Activated CD8-positive, alpha-beta T cell treated with anti-CD3 and anti-CD28 coated beads, Interleukin-2, amount 10 ng/mL, durations not matched to agents 7 days and 5 days (primary cell): ENCODE measurements at regions not wholly inside any gene's neighbourhood (a gene's known extent, or its start where the extent isn't known, plus 50 kb on each side); places are given as distances from the start of the nearest gene placed in this dataset.

Experiments
- ATAC-seq: fragments of 150-1000 bp; cut with Tn5 transposase; one replicate; pipeline ENCODE4 v1.10.0; 2021; ENCODE audit warnings: moderate library complexity
- CTCF ChIA-PET: fragments of 350-600 bp; sonication (Branson Sonifier 250); formaldehyde crosslinking; loops from one replicate; lab custom pipeline; 2021; ENCODE audit warnings: antibody characterized with exemption; lab: Charles Lee
- POLR2A ChIA-PET: fragments of 350-600 bp; sonication (Branson Sonifier 250); formaldehyde crosslinking; loops from one replicate; lab custom pipeline; 2021; ENCODE audit warnings: antibody characterized with exemption; lab: Charles Lee
- DNase-seq: peaks from one replicate; pipeline ENCODE4 v3.0.0-alpha.2; 2020
- H3K27ac Mint-ChIP-seq: one replicate; pipeline ENCODE4 v1.8.0; 2021; ENCODE audit warnings: mild to moderate bottlenecking, mixed read lengths
- H3K27me3 Mint-ChIP-seq: one replicate; pipeline ENCODE4 v1.8.0; 2021; ENCODE audit warnings: low read depth, mixed read lengths
- H3K36me3 Mint-ChIP-seq: one replicate; pipeline ENCODE4 v1.8.0; 2021; ENCODE audit warnings: low read depth, mixed read lengths
- H3K4me1 Mint-ChIP-seq: one replicate; pipeline ENCODE4 v1.8.0; 2021; ENCODE audit warnings: low read depth, mixed read lengths
- H3K4me3 Mint-ChIP-seq: one replicate; pipeline ENCODE4 v1.8.0; 2021; ENCODE audit warnings: mild to moderate bottlenecking, mixed read lengths
- H3K9me3 Mint-ChIP-seq: one replicate; pipeline ENCODE4 v1.8.0; 2022; ENCODE audit warnings: mixed read lengths; ENCODE audit not compliant: insufficient read depth

- Mint-ChIP-seq H3K4me1 (no peaks in the 10 kb centered on the region), H3K9me3 (no peaks in the 10 kb centered on the region), H3K27me3 (no peaks in the 10 kb centered on the region), H3K36me3 (no peaks in the 10 kb centered on the region), H3K27ac (no peak overlapping the region), H3K4me3 (no peak overlapping the region)
- POLR2A ChIA-PET, result no interaction called here
- CTCF ChIA-PET, result no interaction called here
- no peak for DNase-seq
- no peak for ATAC-seq
Observed at GRCh38 chr1:4083231-4084047, 183.4 kb upstream of the C1orf174 start.

- ChIA-PET CTCF (no interaction called here), POLR2A (no interaction called here)
- Mint-ChIP-seq H3K4me3 (no peak overlapping the region), H3K4me1 (no peaks in the 10 kb centered on the region), H3K36me3 (no peaks in the 10 kb centered on the region), H3K27me3 (no peaks in the 10 kb centered on the region), H3K27ac (no peak overlapping the region), H3K9me3 (no peaks in the 10 kb centered on the region)
- ATAC-seq, result no peak
- DNase-seq, result no peak
Observed at GRCh38 chr1:4084048-4084431, 184.0 kb upstream of the C1orf174 start.

DNA sequence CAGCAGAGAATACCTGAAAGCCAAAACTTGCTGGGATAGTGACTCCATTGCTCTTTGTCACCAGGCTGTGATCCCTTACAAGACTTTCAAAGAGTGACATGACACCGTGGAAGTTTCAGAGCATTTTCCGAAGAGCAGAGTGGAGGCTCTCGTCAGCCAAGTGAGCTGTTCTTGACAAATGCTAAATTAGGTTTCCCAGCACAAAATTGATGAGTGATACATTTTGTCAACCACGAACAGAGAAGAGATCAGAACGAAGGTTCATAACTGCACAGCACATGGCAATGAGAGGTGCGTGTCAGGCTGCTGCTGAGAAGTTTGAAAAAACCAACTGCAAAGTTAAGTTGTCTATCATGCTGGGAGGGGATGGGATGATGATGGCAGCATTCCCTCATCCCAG, 184.4 kb upstream of the C1orf174 start:
- CTCF ChIA-PET, result no interaction called here
- POLR2A ChIA-PET, result no interaction called here
- no peaks in the 10 kb centered on the region for H3K27me3 Mint-ChIP-seq
- H3K36me3 Mint-ChIP-seq, result no peaks in the 10 kb centered on the region
- H3K27ac Mint-ChIP-seq, result no peak overlapping the region
- ATAC-seq (no peak), DNase-seq (no peak)
- H3K4me3 Mint-ChIP-seq, result no peak overlapping the region
- no peaks in the 10 kb centered on the region for H3K9me3 Mint-ChIP-seq
- H3K4me1 Mint-ChIP-seq, result no peaks in the 10 kb centered on the region

GRCh38 chr1:4084896-4085295, 184.8 kb upstream of the C1orf174 start:
- H3K36me3 Mint-ChIP-seq, result no peaks in the 10 kb centered on the region
- ChIA-PET POLR2A (no interaction called here), CTCF (no interaction called here)
- no peak for DNase-seq
- H3K27ac Mint-ChIP-seq, result no peak overlapping the region
- ATAC-seq, result no peak
- H3K4me1 Mint-ChIP-seq, result no peaks in the 10 kb centered on the region
- H3K4me3 Mint-ChIP-seq, result no peak overlapping the region
- no peaks in the 10 kb centered on the region for H3K27me3 Mint-ChIP-seq
- H3K9me3 Mint-ChIP-seq, result no peaks in the 10 kb centered on the region

- H3K9me3 Mint-ChIP-seq, result no peaks in the 10 kb centered on the region
- H3K36me3 Mint-ChIP-seq, result no peaks in the 10 kb centered on the region
- H3K4me1 Mint-ChIP-seq, result no peaks in the 10 kb centered on the region
- H3K27ac Mint-ChIP-seq, result no peak overlapping the region
- no peaks in the 10 kb centered on the region for H3K27me3 Mint-ChIP-seq
- no peak for ATAC-seq
- ChIA-PET CTCF (interaction anchor here (0.7 kb wide), 1 partner anchor 33 kb away, joined by 3 read pairs; no protein-coding TSS in a partner anchor), POLR2A (no interaction called here)
- H3K4me3 Mint-ChIP-seq, result no peak overlapping the region
- no peak for DNase-seq
Observed at GRCh38 chr1:4085546-4085945, 185.5 kb upstream of the C1orf174 start.

- Mint-ChIP-seq H3K27me3 (no peaks in the 10 kb centered on the region), H3K27ac (no peak overlapping the region), H3K4me3 (no peak overlapping the region), H3K9me3 (no peaks in the 10 kb centered on the region), H3K4me1 (no peaks in the 10 kb centered on the region), H3K36me3 (no peaks in the 10 kb centered on the region)
- DNase-seq, result no peak
- ATAC-seq, result no peak
- ChIA-PET POLR2A (no interaction called here), CTCF (interaction anchor here (0.7 kb wide), 1 partner anchor 34 kb away, joined by 3 read pairs; no protein-coding TSS in a partner anchor)
Observed at GRCh38 chr1:4086085-4086850, 186.2 kb upstream of the C1orf174 start.

GRCh38 chr1:4086921-4087320, 186.8 kb upstream of the C1orf174 start:
- Mint-ChIP-seq H3K27ac (no peak overlapping the region), H3K4me3 (no peak overlapping the region), H3K9me3 (no peaks in the 10 kb centered on the region), H3K4me1 (no peaks in the 10 kb centered on the region), H3K36me3 (no peaks in the 10 kb centered on the region), H3K27me3 (no peaks in the 10 kb centered on the region)
- CTCF ChIA-PET, result no interaction called here
- POLR2A ChIA-PET, result no interaction called here
- DNase-seq, result no peak
- no peak for ATAC-seq

- Mint-ChIP-seq H3K36me3 (no peaks in the 10 kb centered on the region), H3K4me3 (no peak overlapping the region), H3K9me3 (no peaks in the 10 kb centered on the region), H3K27ac (no peak overlapping the region), H3K4me1 (no peaks in the 10 kb centered on the region), H3K27me3 (no peaks in the 10 kb centered on the region)
- ChIA-PET POLR2A (no interaction called here), CTCF (no interaction called here)
- ATAC-seq, result no peak
- DNase-seq, result no peak
Observed at GRCh38 chr1:4087530-4088420, 187.7 kb upstream of the C1orf174 start.

GRCh38 chr1:4088676-4089075, 188.6 kb upstream of the C1orf174 start:
- no peaks in the 10 kb centered on the region for H3K36me3 Mint-ChIP-seq
- no peak for ATAC-seq
- no peak overlapping the region for H3K4me3 Mint-ChIP-seq
- H3K27ac Mint-ChIP-seq, result no peak overlapping the region
- DNase-seq, result no peak
- CTCF ChIA-PET, result no interaction called here
- H3K4me1 Mint-ChIP-seq, result no peaks in the 10 kb centered on the region
- no peaks in the 10 kb centered on the region for H3K27me3 Mint-ChIP-seq
- no peaks in the 10 kb centered on the region for H3K9me3 Mint-ChIP-seq
- POLR2A ChIA-PET, result no interaction called here

DNA sequence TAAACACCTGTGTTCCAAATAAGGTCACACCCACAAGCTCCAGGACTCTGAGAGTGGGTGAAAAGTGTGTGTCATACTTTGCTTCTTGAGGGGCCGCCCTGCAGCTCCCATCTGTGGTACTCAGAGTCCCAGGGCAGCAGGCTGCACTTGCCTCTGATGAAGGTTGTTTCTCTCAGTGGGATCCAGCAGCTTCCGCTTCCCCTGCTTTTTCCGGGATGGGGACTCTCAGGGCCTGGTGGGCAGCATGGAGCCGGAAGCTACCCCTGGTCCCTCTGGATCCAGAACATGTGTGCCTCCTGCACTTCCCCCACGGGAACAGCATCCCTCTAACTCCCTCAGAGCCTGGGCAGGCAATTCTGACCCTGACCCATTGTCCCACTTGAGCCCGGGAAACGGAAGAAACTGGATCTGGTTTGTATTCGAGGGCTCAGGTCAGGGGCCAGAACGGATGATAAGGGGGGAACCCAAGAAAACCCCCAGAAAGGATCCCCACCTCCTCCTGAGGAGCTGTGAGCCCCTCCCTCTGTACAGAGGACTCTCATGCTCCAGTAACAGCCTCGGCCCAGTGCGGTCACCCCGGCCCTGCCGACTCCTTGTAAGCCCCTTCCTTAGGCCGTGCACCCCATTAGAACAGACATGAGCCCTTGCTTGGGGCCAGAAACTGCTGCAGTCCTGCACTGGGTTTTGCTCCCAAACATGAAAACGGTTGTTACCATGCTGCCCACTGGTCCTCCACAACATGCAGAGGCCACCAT, 189.5 kb upstream of the C1orf174 start:
- Mint-ChIP-seq H3K36me3 (no peaks in the 10 kb centered on the region), H3K4me1 (no peaks in the 10 kb centered on the region), H3K9me3 (no peaks in the 10 kb centered on the region), H3K27me3 (no peaks in the 10 kb centered on the region), H3K4me3 (no peak overlapping the region), H3K27ac (no peak overlapping the region)
- ATAC-seq (no peak), DNase-seq (no peak)
- POLR2A ChIA-PET, result no interaction called here
- CTCF ChIA-PET, result no interaction called here

DNA sequence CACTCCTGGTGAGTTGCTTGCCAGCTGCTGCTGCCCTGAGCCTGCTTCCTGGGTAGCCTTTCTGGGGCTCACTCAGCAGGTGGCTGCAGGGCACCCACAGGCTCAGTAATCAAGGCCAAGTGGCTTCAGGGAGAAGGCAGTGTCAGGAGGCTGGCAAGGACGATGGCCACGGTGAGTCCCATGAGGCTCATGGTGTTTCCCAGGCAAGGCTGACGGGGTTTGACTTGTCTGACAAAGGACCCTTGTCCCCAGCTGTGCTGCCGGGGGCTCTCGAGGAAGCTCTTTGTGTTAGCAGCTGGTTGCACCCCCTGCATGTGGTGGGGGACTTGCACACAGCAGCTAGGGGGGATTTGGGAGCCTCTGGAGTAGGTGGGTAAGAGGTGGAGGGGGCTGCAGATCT, 190.5 kb upstream of the C1orf174 start:
- Mint-ChIP-seq H3K9me3 (no peaks in the 10 kb centered on the region), H3K27ac (no peak overlapping the region), H3K36me3 (no peaks in the 10 kb centered on the region), H3K4me3 (no peak overlapping the region), H3K27me3 (no peaks in the 10 kb centered on the region), H3K4me1 (no peaks in the 10 kb centered on the region)
- ChIA-PET CTCF (no interaction called here), POLR2A (no interaction called here)
- no peak for DNase-seq
- ATAC-seq, result no peak
